Umbilical cord (tissue), 1 donor: ENCODE measurements at regions not wholly inside any gene's neighbourhood (a gene's known extent, or its start where the extent isn't known, plus 50 kb on each side); places are given as distances from the start of the nearest gene placed in this dataset.

Source experiments
- DNase-seq: peaks from one replicate; pipeline ENCODE4 v3.0.0-alpha.2; 2015; ENCODE audit warnings: low spot score

- DNase-seq, result no peak
These were observed 75.9 kb upstream of the RGS6 start for GRCh38 chr14:71856199-71856919.

- DNase-seq, result no peak
These were observed 69.2 kb upstream of the RGS6 start for GRCh38 chr14:71863049-71863448.

DNA sequence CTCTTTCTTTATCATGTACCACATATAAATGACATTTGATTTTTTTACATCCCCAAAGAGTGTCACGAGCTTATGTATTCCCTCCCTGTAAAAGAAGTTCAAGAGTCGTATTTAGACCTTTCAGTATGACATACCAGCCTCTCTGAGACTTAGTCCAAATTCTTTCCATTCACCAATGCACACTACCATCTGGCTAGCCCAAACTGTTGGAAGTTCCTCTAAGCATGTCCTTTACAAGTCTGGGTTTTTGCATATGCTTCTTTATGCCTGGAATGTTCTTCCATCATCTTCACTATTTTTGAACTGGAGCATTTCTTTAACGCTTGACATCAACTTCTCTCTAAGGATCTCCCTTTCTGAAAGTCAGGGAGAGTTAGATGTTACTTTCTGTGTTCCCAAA, 68.5 kb upstream of the RGS6 start:
- DNase-seq, result no peak
